BJ (cell line): ENCODE measurements at regions not wholly inside any gene's neighbourhood (a gene's known extent, or its start where the extent isn't known, plus 50 kb on each side); places are given as distances from the start of the nearest gene placed in this dataset.
A peak's percentile ranks its signal among the peaks of the same experiment; 100 is the strongest.

Experiments used
- CTCF ChIA-PET: fragments of 350-600 bp; formaldehyde crosslinking; extraction: SDS; loops from one replicate; lab custom pipeline; 2021; ENCODE audit warnings: antibody characterized with exemption, inconsistent platforms; lab: Yijun Ruan, JAX
- POLR2A ChIA-PET: fragments of 300-600 bp; sonication (Branson Sonifier 250); formaldehyde crosslinking; extraction: SDS; loops from one replicate; lab custom pipeline; 2021; ENCODE audit warnings: antibody characterized with exemption; lab: Charles Lee
- DNase-seq: peaks from one replicate; pipeline ENCODE4 v3.0.0-alpha.2; 2011; ENCODE audit warnings: low read depth
- H3K27me3 ChIP-seq: 2 replicates; pipeline ENCODE4 v1.6.0; 2011; ENCODE audit warnings: low read length; ENCODE audit not compliant: control insufficient read depth, insufficient read depth
- H3K36me3 ChIP-seq: 2 replicates; pipeline ENCODE4 v1.5.1; 2011; ENCODE audit warnings: low read length; ENCODE audit not compliant: control insufficient read depth, insufficient read depth
- H3K4me3 ChIP-seq: 2 replicates; pipeline ENCODE4 v1.5.1; 2011; ENCODE audit warnings: low read depth, mild to moderate bottlenecking, control low read depth, low read length
- CTCF ChIP-seq: IDR thresholded peaks from 2 replicates; pipeline ENCODE4 v1.5.1; 2011; ENCODE audit warnings: low read depth, mild to moderate bottlenecking, control low read depth, inconsistent platforms, low read length, moderate library complexity; ENCODE audit not compliant: insufficient read depth

- Histone ChIP-seq H3K36me3 (no peaks in the 10 kb centered on the region), H3K27me3 (no peaks in the 10 kb centered on the region), H3K4me3 (no peak overlapping the region)
- ChIA-PET CTCF (interaction anchor here (0.6 to 3.3 kb wide), 22 partner anchors 8 to 606 kb away, joined by 3 to 43 read pairs (median 6); no protein-coding TSS in a partner anchor), POLR2A (no interaction called here)
- TF ChIP-seq CTCF = no peak
- DNase-seq = no peak
Measured at GRCh38 chr3:115217292-115217677, 70.2 kb upstream of the ZBTB20 start.

GRCh38 chr3:115217678-115218451 is 70.8 kb upstream of the ZBTB20 start:
- no peaks in the 10 kb centered on the region for H3K27me3 ChIP-seq
- DNase-seq = peak; percentile 29
- ChIA-PET CTCF (interaction anchor here (0.6 to 3.3 kb wide), 34 partner anchors 9 to 605 kb away, joined by 3 to 43 read pairs (median 4); no protein-coding TSS in a partner anchor), POLR2A (no interaction called here)
- peak; percentile 72 for TF ChIP-seq CTCF
- H3K4me3 ChIP-seq = no peak overlapping the region
- no peaks in the 10 kb centered on the region for H3K36me3 ChIP-seq

- no peaks in the 10 kb centered on the region for H3K27me3 ChIP-seq
- TF ChIP-seq CTCF = no peak
- no peak for DNase-seq
- H3K36me3 ChIP-seq = no peaks in the 10 kb centered on the region
- CTCF ChIA-PET = interaction anchor here (0.8 to 3.3 kb wide), 11 partner anchors 8 to 599 kb away, joined by 3 to 43 read pairs (median 8); no protein-coding TSS in a partner anchor
- POLR2A ChIA-PET = no interaction called here
- no peak overlapping the region for H3K4me3 ChIP-seq
Measured at GRCh38 chr3:115218859-115219258, 71.8 kb upstream of the ZBTB20 start.

- TF ChIP-seq CTCF = no peak
- DNase-seq = no peak
- ChIA-PET CTCF (no interaction called here), POLR2A (interaction anchor here (0.5 kb wide), 1 partner anchor 48 kb away, joined by 5 read pairs; no protein-coding TSS in a partner anchor)
- no peaks in the 10 kb centered on the region for H3K36me3 ChIP-seq
- H3K27me3 ChIP-seq = no peaks in the 10 kb centered on the region
- H3K4me3 ChIP-seq = no peak overlapping the region
Measured at GRCh38 chr3:115224687-115225086, 77.6 kb upstream of the ZBTB20 start.

GRCh38 chr3:115226844-115227445 is 79.9 kb upstream of the ZBTB20 start:
- H3K36me3 ChIP-seq = no peaks in the 10 kb centered on the region
- ChIA-PET POLR2A (no interaction called here), CTCF (interaction anchor here (1.2 to 1.9 kb wide), 2 partner anchors 9 to 557 kb away, joined by 3 to 11 read pairs; no protein-coding TSS in a partner anchor)
- H3K4me3 ChIP-seq = no peak overlapping the region
- no peak for DNase-seq
- TF ChIP-seq CTCF = no peak
- no peaks in the 10 kb centered on the region for H3K27me3 ChIP-seq
